ENCODE measurements at regions not wholly inside any gene's neighbourhood (a gene's known extent, or its start where the extent isn't known, plus 50 kb on each side); places are given as distances from the start of the nearest gene placed in this dataset.

DNA sequence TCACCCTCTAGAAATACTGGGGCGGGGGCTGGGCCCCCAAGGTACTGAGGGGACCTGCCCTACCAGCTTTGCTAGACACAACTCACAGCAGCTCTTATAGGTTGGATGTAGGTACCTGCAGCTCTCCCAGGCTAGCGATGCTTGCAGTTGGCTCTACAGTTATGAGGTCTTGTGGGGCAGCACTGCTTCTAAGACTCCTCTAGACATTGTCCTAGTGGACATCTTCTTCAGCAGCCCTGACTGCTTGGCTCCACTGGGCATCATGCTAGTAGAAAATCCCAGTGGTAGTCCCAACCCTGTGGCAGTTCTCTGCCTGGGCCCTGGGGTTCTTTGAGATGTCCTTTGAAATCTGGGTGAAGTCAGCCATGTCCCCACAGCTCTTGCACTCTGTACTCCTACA, 419.3 kb upstream of the SEL1L start:
- no peaks in the 10 kb centered on the region for H3K36me3 Mint-ChIP-seq (ENCODE audit: low read depth)
- H3K27me3 Mint-ChIP-seq (ENCODE audit: low read depth) = no peaks in the 10 kb centered on the region
- no peaks in the 10 kb centered on the region for H3K4me1 Mint-ChIP-seq (ENCODE audit: low read depth)
- H3K9me3 Mint-ChIP-seq = peaks cover 3% of the 10 kb centered on the region
- no peak overlapping the region for H3K4me3 Mint-ChIP-seq
- H3K27ac Mint-ChIP-seq = no peak overlapping the region

DNA sequence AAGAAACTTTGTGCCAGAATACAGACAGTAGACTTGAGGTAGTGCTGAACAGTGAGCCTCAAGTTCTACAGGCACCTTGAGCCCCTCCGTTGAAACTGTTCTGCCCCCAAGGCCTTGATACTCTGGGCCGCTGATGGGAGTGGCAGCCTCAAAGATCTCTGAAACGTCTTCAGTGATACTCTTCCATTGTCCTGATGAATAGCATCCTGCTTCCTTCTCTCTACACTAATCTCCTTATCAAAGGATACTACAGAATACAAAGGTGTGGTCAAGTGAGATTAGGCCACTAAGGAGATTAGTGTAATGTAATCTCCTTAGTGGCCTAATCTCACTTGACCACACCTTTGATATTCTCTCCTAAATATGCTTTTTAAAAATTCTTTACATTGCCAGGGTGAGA, 419.8 kb upstream of the SEL1L start:
- H3K27ac Mint-ChIP-seq = no peak overlapping the region
- H3K4me3 Mint-ChIP-seq = no peak overlapping the region
- no peaks in the 10 kb centered on the region for H3K4me1 Mint-ChIP-seq (ENCODE audit: low read depth)
- H3K9me3 Mint-ChIP-seq = peaks cover 3% of the 10 kb centered on the region
- H3K36me3 Mint-ChIP-seq (ENCODE audit: low read depth) = no peaks in the 10 kb centered on the region
- no peaks in the 10 kb centered on the region for H3K27me3 Mint-ChIP-seq (ENCODE audit: low read depth)

DNA sequence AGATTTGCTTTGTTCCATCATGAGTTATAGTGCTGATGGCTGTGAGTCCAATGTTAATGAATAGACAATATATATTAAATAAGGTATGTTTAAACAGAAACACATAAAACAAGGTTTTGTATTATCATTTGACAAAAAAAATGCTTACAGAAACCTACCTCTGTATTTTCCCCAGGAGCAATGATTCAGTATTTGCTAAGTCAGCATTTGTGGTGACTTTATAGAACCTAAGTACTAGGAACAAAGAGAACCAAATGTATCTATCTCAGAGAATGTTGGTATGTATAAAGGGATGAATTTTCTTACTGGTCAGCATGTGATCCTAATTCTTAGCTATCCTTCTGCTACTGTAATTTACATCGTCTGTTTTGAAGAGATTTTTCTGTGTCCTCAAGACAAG, 421.5 kb upstream of the SEL1L start:
- Mint-ChIP-seq H3K4me1 (ENCODE audit: low read depth) (no peaks in the 10 kb centered on the region), H3K36me3 (ENCODE audit: low read depth) (no peaks in the 10 kb centered on the region), H3K4me3 (no peak overlapping the region), H3K27ac (no peak overlapping the region), H3K27me3 (ENCODE audit: low read depth) (no peaks in the 10 kb centered on the region), H3K9me3 (peaks cover 3% of the 10 kb centered on the region)

DNA sequence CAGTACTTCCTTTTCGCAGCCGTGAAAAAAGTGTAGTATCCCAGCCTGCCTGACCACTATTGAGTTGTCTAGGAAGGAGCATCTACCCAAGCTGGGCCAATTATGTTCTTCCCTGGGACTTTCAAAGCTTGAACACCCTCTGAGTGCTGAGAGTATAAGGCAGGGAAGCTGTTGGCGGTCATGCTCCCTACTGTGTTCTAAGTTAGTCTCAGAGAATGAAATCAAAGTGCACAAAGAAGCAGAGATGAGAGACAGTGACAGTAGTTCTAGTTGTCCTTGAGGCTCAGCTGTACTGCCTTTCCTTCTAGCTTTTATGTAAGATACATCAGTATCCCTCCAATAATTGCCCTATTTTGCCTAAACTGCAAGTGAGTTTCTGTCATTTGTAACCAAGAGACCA, 427.1 kb upstream of the SEL1L start:
- H3K36me3 Mint-ChIP-seq (ENCODE audit: low read depth) = no peaks in the 10 kb centered on the region
- H3K27me3 Mint-ChIP-seq (ENCODE audit: low read depth) = no peaks in the 10 kb centered on the region
- H3K4me3 Mint-ChIP-seq = no peak overlapping the region
- H3K4me1 Mint-ChIP-seq (ENCODE audit: low read depth) = no peaks in the 10 kb centered on the region
- peaks cover under 1% of the 10 kb centered on the region for H3K9me3 Mint-ChIP-seq
- H3K27ac Mint-ChIP-seq = no peak overlapping the region

DNA sequence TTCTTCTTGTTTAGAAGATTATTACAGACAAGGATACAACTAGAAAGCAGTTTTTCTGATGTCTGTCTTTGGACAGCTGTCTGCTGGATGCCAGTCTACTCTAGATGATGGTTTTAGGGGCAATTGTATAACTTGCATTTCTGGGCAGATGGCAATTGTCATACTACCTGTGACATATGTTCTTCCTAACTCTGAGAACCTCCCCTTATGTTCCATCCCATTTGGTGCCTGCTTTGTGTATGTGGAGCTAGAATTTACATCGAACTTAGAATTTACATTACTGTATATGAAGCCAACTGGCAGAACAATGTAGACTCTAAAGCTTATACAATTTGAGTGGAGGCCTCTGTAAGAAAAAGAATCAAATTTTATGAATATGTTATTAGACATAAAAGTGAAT, 430.2 kb upstream of the SEL1L start:
- no peak overlapping the region for H3K4me3 Mint-ChIP-seq
- H3K9me3 Mint-ChIP-seq = no peaks in the 10 kb centered on the region
- no peaks in the 10 kb centered on the region for H3K4me1 Mint-ChIP-seq (ENCODE audit: low read depth)
- no peak overlapping the region for H3K27ac Mint-ChIP-seq
- no peaks in the 10 kb centered on the region for H3K36me3 Mint-ChIP-seq (ENCODE audit: low read depth)
- no peaks in the 10 kb centered on the region for H3K27me3 Mint-ChIP-seq (ENCODE audit: low read depth)

DNA sequence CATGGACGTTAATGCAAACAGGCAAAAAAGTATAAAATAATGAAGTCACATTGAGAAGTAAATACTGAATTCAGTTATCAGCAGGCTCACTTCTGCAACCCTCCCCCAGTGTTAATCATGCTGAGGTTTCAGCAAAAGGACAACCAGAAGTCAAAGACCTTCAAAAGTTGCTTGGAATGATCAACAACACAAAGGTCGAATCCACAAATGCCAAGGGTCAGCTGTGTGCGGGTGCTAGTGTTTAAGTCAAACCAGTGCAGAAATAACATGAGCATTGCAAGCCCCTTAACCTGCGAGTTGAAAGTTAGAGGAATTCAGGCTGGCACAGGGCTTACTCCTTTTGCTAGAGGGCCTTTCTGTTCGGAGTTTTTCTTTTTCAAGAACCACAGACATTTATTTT, 436.7 kb upstream of the SEL1L start:
- no peaks in the 10 kb centered on the region for H3K9me3 Mint-ChIP-seq
- no peaks in the 10 kb centered on the region for H3K27me3 Mint-ChIP-seq (ENCODE audit: low read depth)
- H3K36me3 Mint-ChIP-seq (ENCODE audit: low read depth) = no peaks in the 10 kb centered on the region
- H3K4me3 Mint-ChIP-seq = no peak overlapping the region
- no peak overlapping the region for H3K27ac Mint-ChIP-seq
- H3K4me1 Mint-ChIP-seq (ENCODE audit: low read depth) = no peaks in the 10 kb centered on the region

DNA sequence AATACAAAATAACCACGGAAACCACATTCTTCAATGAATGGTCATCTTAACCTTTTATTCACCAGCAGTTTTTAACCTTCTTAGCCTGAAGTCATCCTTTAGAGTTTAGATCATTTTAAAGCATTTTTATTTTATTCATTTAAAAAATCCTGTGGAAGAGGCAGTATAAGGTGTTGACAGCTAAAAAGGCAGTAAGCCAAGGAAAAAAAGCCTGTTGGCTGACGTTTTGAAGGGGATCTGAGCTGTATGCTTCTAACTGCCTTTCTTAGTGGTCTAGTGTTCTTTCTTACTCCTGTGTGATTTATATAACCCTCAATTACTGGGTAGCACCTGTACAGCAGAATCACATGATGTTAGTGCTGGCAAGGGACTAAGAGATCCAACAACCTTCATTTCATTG, 438.3 kb upstream of the SEL1L start:
- Mint-ChIP-seq H3K9me3 (no peaks in the 10 kb centered on the region), H3K4me3 (no peak overlapping the region), H3K27me3 (ENCODE audit: low read depth) (no peaks in the 10 kb centered on the region), H3K4me1 (ENCODE audit: low read depth) (no peaks in the 10 kb centered on the region), H3K36me3 (ENCODE audit: low read depth) (no peaks in the 10 kb centered on the region), H3K27ac (no peak overlapping the region)

DNA sequence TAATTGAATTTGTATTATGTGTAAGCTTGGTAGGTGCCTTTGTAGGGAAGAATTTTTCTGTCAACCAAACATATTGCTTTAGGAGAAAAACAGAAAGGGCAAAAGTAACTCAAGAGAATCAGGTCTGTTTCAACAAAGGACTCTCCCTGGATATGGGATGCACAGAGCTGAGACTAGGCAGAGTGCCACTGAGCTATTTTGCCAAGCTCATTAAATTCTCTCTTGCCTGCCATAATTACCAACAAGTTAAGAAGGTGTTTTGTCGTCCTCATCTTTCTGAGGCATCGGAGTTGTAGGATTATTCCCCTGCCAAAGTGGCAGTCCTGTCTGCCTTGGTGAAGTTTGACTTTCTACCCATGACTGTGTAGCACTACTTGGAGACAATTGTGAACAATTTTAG, 438.9 kb upstream of the SEL1L start:
- Mint-ChIP-seq H3K9me3 (no peaks in the 10 kb centered on the region), H3K36me3 (ENCODE audit: low read depth) (no peaks in the 10 kb centered on the region), H3K4me1 (ENCODE audit: low read depth) (no peaks in the 10 kb centered on the region), H3K27me3 (ENCODE audit: low read depth) (no peaks in the 10 kb centered on the region), H3K4me3 (no peak overlapping the region), H3K27ac (no peak overlapping the region)

DNA sequence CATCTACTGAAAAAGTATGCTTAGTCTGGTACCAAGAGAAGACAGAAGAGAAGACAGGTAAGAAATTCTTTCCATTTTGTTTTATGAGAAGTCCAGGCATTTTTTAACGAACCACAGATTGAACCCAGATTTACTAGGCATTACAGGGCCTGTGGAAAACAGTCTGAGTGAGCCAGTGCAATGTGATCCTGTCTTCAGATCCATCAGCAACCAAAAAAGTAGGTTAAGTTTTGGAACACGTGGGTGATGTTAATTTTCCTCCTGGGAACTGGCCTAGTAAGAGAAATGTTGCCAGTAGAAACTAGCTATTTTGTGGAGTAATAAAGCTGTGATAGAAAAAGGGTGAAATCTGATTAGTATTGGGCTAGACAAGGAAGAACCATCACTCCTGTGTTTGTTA, 440.9 kb upstream of the SEL1L start:
- H3K4me1 Mint-ChIP-seq (ENCODE audit: low read depth) = no peaks in the 10 kb centered on the region
- H3K9me3 Mint-ChIP-seq = no peaks in the 10 kb centered on the region
- H3K27ac Mint-ChIP-seq = no peak overlapping the region
- no peaks in the 10 kb centered on the region for H3K36me3 Mint-ChIP-seq (ENCODE audit: low read depth)
- H3K4me3 Mint-ChIP-seq = no peak overlapping the region
- no peaks in the 10 kb centered on the region for H3K27me3 Mint-ChIP-seq (ENCODE audit: low read depth)

DNA sequence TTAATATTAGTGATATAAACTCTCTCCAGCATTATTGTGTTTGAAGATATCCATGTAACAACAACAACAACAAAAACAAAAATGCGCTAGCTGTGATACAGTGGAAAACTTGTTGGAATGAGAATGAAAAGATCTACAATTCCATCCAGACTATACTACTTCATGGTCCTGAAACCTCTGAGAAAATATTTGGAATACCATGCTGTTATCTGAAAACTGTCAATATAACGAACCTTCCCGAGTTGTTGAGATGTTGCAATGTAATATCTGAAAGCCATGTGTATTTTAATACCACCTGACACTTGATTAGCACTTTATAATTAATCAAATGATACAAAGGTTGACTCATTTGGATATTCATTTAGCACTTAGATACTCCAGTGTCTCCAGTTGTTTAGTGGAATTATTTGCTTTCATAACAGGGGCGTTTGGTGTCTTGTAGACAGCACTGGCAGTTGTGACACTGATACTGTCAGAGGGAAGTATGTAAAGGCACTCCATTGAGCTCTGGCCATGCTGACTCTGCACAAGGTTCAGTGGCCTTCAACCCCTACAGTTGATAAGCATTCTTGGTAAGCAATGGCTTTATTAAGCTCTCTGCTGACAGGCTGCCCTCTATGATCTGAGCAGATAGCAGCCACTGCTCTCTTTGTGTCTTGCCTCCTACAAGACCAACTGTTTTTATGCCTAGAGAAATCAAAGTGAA, 447.1 kb upstream of the SEL1L start:
- Mint-ChIP-seq H3K4me3 (no peak overlapping the region), H3K36me3 (ENCODE audit: low read depth) (no peaks in the 10 kb centered on the region), H3K9me3 (no peaks in the 10 kb centered on the region), H3K27me3 (ENCODE audit: low read depth) (no peaks in the 10 kb centered on the region), H3K27ac (no peak overlapping the region), H3K4me1 (ENCODE audit: low read depth) (no peaks in the 10 kb centered on the region)

DNA sequence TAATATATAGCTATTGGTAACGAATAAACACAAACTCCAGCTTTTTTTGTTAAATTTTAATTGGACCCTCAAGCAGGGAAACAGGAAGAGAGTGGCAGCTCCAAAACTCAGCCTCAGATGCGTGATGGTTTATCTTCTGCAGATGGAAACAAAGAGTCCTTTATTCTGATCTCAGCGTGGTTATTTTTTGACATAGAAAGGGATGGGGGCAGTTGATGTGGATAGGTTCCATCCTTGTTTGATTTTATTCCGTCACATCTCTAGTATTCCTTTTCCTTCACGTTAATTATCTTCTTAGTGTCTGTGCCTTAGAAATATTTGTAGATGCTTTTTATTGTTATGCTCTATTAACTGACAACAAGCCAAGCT, 447.6 kb upstream of the SEL1L start:
- H3K27ac Mint-ChIP-seq = no peak overlapping the region
- no peaks in the 10 kb centered on the region for H3K27me3 Mint-ChIP-seq (ENCODE audit: low read depth)
- no peaks in the 10 kb centered on the region for H3K4me1 Mint-ChIP-seq (ENCODE audit: low read depth)
- H3K9me3 Mint-ChIP-seq = no peaks in the 10 kb centered on the region
- H3K4me3 Mint-ChIP-seq = no peak overlapping the region
- no peaks in the 10 kb centered on the region for H3K36me3 Mint-ChIP-seq (ENCODE audit: low read depth)

DNA sequence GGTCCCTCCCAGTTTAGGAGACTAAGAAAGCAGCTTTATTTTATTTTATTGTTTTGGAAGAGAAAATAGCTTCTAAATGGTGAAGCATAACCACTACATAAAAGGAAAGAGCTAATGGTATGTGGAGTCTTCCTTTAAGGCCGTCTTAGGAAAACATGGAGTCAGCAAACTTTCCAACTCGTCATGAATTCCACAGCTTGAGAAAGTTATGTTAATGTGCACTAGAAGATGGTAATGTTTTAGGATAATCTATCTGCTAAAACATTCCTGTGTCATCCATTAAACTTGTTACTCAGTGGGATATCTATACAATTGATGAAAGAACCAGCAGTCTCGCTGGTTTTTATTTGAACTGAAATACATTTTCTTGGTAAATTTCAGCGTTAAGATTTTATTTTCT, 448.4 kb upstream of the SEL1L start:
- Mint-ChIP-seq H3K4me3 (no peak overlapping the region), H3K36me3 (ENCODE audit: low read depth) (no peaks in the 10 kb centered on the region), H3K27me3 (ENCODE audit: low read depth) (no peaks in the 10 kb centered on the region), H3K9me3 (no peaks in the 10 kb centered on the region), H3K4me1 (ENCODE audit: low read depth) (no peaks in the 10 kb centered on the region), H3K27ac (no peak overlapping the region)

DNA sequence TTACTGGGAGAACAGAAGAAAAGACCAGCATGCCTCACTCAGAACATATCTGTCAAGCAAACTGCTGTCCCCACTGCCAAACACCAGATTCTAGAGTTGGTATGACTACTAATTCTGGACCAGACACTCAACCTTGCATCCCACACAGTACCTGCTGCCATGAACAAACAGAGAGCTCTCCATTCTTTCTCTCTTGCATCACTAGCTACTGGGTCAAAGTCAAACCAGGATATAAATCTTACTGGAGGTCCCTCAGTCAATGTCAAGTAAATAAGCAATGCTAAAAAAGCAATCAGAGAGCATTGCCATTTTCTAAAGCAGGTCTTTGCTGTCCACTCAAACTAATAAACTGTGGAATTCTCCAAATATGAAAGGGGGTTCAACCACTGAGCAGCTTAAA, 452.4 kb upstream of the SEL1L start:
- H3K4me1 Mint-ChIP-seq (ENCODE audit: low read depth) = no peaks in the 10 kb centered on the region
- no peaks in the 10 kb centered on the region for H3K36me3 Mint-ChIP-seq (ENCODE audit: low read depth)
- H3K27ac Mint-ChIP-seq = no peak overlapping the region
- H3K4me3 Mint-ChIP-seq = no peak overlapping the region
- no peaks in the 10 kb centered on the region for H3K9me3 Mint-ChIP-seq
- H3K27me3 Mint-ChIP-seq (ENCODE audit: low read depth) = peaks cover 7% of the 10 kb centered on the region

DNA sequence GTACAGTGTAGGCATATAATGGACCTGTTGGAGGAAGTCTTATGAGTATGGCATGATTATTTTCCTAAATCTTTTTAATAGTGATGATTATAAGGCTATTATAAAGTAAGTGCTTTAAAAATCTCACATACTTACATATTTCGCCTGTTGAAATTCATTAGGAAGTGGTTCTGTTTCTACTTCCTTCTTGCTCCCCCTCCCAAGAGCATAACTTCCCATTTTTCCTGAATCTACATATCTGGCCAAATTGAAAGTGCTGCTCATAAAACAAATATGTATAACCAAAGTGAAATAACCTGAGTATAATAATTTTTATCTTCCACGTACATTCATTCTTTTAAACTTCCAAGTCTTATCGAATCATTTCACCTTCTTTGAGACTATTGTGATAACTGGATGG, 455.6 kb upstream of the SEL1L start:
- Mint-ChIP-seq H3K4me1 (ENCODE audit: low read depth) (no peaks in the 10 kb centered on the region), H3K27ac (no peak overlapping the region), H3K36me3 (ENCODE audit: low read depth) (no peaks in the 10 kb centered on the region), H3K4me3 (no peak overlapping the region), H3K9me3 (no peaks in the 10 kb centered on the region), H3K27me3 (ENCODE audit: low read depth) (peaks cover 7% of the 10 kb centered on the region)

DNA sequence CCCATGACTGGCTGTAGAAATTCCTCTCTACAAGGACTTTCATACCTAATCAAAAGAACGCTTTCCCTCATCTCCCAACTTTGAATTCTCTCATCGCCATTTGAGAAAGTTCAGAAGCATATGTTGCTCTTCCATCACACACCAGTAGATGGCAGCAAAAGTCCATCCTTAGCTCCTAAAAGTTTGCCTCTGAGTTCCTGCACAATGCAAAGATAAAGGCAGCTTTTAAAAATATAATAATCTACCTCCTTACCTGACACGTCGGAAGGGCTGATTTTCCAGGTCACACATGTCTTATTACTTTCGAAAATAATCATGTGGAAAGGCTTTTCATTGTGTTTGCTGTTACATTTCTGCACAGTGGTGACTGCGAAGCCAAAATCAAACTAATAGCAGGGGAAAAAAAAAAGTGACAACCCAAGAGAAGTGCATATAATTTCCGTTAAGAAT, 456.7 kb upstream of the SEL1L start:
- H3K36me3 Mint-ChIP-seq (ENCODE audit: low read depth) = no peaks in the 10 kb centered on the region
- no peaks in the 10 kb centered on the region for H3K4me1 Mint-ChIP-seq (ENCODE audit: low read depth)
- peaks cover 7% of the 10 kb centered on the region for H3K27me3 Mint-ChIP-seq (ENCODE audit: low read depth)
- H3K4me3 Mint-ChIP-seq = no peak overlapping the region
- H3K9me3 Mint-ChIP-seq = no peaks in the 10 kb centered on the region
- no peak overlapping the region for H3K27ac Mint-ChIP-seq

DNA sequence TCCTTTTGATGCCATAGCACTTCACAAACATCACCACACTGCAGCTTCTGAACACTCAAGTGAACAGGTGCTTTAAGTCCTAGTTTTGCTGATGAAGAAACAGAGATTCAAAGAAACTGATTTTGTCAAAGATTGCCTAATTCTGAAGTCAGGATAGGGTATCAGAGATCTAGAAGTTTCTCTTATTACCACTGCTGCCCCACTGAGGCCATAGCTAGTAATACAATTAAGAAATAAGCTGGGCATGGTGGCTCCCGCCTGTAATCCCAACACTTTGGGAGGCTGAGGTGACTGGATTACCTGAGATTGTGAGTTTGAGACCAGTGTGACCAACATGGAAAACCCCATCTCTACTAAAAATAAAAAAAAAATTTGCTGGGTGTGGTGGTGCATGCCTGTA, 458.3 kb upstream of the SEL1L start:
- Mint-ChIP-seq H3K4me3 (no peak overlapping the region), H3K27ac (no peak overlapping the region), H3K9me3 (no peaks in the 10 kb centered on the region), H3K4me1 (ENCODE audit: low read depth) (no peaks in the 10 kb centered on the region), H3K36me3 (ENCODE audit: low read depth) (no peaks in the 10 kb centered on the region), H3K27me3 (ENCODE audit: low read depth) (peaks cover 7% of the 10 kb centered on the region)
